Left lobe of liver (tissue), 2 donors: ENCODE measurements at regions not wholly inside any gene's neighbourhood (a gene's known extent, or its start where the extent isn't known, plus 50 kb on each side); places are given as distances from the start of the nearest gene placed in this dataset.

ENCODE experiments used
- ATAC-seq: fragments of 200-7000 bp; cut with Tn5 transposase; one replicate; pipeline ENCODE4 v1.9.1; 2020; ENCODE audit warnings: mild to moderate bottlenecking, moderate library complexity
- DNase-seq: peaks from one replicate; pipeline ENCODE4 v3.0.0-alpha.2; 2020; ENCODE audit warnings: low spot score
- donor health status: DM: no; HTN: no; CAD: no; lungs with moderate emphysema.
- donor health status: DM: no; HTN: yes; CAD: no.

DNA sequence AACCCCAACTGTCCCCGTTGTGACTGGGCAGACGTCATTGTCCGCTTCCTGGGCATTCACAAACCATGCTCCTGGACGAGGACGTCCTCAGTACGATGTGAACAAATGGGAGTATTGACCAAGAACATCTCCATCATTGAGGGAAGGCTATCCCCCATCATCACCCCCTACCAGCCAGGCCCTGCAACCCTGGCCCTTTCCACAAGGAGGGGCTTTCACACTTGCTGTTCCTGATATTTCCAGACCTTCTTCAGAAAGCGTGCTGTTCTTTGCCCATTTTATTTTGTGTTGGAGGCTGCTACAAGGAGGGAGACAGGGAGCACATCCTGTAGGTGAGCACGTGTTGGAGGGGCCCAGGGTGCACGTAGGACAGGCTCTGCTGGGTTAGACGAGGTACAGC, 277.0 kb upstream of the LRRC3B start:
- ATAC-seq: no peak
- DNase-seq: no peak

DNA sequence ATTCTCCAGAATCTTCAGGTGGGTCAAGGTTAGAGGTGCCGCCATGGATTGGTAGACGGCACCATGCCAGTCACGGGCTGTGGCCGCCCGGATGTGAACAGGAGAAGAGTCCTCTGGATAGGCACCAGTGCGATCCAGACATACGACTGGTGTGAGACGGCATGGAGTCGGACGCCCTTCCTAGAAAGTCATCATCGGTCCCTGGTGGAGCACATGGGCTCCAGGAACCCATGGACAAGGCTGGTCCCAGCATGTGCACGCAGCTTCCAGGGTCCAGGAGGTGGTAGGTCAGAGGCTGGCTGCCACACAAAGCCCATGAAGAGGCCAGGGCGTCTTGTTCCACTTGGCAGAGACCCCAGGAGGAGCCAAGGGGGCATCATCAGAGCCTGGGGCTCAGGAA, 276.1 kb upstream of the LRRC3B start:
- no peak for DNase-seq
- no peak for ATAC-seq

GRCh38 chr3:26347150-26347549, 275.4 kb upstream of the LRRC3B start:
- no peak for DNase-seq
- no peak for ATAC-seq

GRCh38 chr3:26350853-26351252, 271.7 kb upstream of the LRRC3B start:
- ATAC-seq (no peak), DNase-seq (no peak)

DNA sequence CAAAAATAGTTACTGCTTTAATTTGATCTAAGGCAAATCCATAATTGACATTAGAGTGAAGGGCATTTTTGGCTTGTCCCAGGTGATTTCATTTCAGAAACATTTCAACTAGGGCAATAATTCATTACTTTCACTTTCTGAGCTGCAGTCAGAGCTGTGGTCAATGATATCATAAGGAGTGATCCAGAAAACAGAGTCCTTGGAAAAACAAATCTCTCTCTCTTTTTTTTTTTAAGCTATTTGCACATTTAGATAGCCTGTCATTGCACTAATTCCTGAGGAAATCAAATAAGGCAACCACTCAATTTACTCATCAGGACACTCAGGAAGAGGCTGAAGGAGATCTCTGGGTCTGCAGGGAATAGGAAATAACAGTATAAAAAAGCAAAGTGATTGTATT, 269.5 kb upstream of the LRRC3B start:
- no peak for DNase-seq
- ATAC-seq: no peak

DNA sequence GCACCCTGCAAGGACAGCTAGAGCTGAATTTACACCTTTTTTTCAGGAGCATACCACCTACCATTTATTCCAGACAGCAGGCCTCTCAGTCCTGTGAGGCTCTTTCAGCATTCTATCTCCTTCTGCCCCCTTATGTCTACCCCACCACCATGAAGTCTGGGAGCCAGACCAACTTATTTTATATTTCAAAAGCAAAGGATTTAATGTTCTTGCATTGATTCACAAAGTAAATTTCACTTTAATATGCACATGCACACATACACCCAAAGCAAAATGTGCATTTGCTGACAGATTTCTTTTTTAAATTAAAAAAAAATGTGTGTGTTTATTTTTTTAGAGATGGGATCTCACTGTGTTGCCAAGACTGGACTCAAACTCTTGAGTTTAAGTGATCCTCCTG, 264.2 kb upstream of the LRRC3B start:
- DNase-seq (no peak), ATAC-seq (no peak)

DNA sequence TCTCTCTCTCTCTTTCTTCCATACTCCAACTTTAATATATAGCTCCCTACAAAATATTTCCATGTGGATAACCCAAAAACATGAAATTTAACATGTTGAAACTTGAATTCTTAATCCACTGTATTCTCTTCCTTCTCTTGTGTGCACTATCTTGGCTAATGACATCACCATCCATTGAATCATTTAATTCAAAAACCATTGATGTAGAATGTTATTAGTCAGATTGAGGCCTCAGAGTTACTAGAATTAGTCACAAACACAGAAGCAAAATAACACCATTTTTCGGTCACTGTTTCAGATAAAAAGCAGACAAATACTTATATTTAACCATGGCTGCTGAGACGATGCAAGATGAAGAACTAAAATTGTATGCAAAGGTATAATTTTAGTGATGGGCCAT, 256.9 kb upstream of the LRRC3B start:
- no peak for DNase-seq
- no peak for ATAC-seq

GRCh38 chr3:26368312-26368711, 254.3 kb upstream of the LRRC3B start:
- DNase-seq (no peak), ATAC-seq (no peak)

GRCh38 chr3:26369133-26369532, 253.4 kb upstream of the LRRC3B start:
- ATAC-seq: no peak

GRCh38 chr3:26375843-26376530, 246.6 kb upstream of the LRRC3B start:
- no peak for DNase-seq
- ATAC-seq: no peak

More at GRCh38 chr3:26369133-26369532, 253.4 kb upstream of the LRRC3B start:
- no peak for DNase-seq

GRCh38 chr3:26381411-26381810, 241.2 kb upstream of the LRRC3B start:
- no peak for DNase-seq
- no peak for ATAC-seq

- DNase-seq: no peak
- ATAC-seq: no peak
Observed at GRCh38 chr3:26406636-26407035, 215.9 kb upstream of the LRRC3B start.

DNA sequence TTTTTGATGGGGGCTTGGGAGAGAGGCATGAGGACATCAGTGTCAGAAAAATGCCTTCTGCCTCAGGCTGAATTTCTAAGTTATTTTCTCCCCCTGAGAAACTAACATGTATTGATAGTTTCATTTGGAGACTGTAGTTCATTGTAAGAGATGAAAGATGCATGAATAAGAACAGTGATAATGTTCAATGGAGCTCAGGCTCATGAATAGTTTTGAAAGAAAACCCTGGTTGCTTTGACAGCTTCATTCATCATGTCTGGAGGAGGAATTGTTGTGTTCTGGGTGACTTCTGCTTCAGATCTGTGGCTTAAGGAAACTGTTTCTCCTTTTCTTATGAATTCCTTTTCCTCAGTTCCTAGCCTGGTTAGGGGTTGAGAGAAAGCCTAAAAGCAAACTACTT, 204.0 kb upstream of the LRRC3B start:
- no peak for DNase-seq
- no peak for ATAC-seq

DNA sequence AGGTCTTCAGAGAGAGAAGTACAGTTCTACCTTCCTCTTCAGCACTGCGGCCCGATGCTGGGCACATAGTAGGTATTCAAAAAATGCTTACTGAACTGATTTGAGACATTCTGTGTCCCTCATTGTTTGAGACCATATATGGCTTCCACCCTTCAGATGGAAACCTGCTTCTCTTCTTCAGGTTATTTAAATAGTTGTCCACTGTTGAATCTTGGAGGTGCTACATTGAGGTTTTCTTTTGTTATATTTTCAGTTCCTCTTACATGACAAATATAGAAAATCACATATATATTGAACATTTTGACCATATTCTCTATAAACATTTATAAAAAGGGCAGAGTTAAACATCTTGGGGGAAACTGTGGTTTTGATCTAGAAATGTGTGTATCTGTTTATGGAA, 200.2 kb upstream of the LRRC3B start:
- no peak for DNase-seq
- ATAC-seq: no peak

DNA sequence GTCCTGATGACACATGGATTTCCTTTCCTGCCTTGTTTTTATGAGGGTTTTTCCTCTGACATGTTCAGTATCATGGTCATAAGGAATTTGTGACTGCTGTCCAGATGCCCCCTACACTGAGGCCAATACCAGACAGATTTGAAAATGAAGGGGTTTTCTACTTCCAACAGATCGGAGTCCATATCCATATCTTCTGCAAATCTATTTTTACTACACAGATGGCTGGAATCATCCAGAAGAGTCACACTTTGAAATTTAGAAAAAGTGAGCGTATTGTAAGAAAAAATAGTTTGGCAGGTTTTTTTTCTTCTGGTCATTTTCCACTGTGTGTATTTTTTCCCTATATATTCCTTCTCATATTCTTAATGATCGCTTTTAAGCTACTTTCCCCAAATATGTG, 197.5 kb upstream of the LRRC3B start:
- ATAC-seq (no peak), DNase-seq (no peak)

GRCh38 chr3:26428992-26429391, 193.6 kb upstream of the LRRC3B start:
- DNase-seq (no peak), ATAC-seq (no peak)

GRCh38 chr3:26437678-26438077, 184.9 kb upstream of the LRRC3B start:
- no peak for DNase-seq
- no peak for ATAC-seq

- ATAC-seq: peak; percentile 28
- no peak for DNase-seq
Observed at GRCh38 chr3:26438325-26438940, 184.1 kb upstream of the LRRC3B start.

- peak; percentile 90 for ATAC-seq
- DNase-seq: peak; percentile 56
Observed at GRCh38 chr3:26438981-26439884, 183.3 kb upstream of the LRRC3B start.

- DNase-seq (no peak), ATAC-seq (no peak)
Observed at GRCh38 chr3:26449996-26450395, 172.6 kb upstream of the LRRC3B start.

DNA sequence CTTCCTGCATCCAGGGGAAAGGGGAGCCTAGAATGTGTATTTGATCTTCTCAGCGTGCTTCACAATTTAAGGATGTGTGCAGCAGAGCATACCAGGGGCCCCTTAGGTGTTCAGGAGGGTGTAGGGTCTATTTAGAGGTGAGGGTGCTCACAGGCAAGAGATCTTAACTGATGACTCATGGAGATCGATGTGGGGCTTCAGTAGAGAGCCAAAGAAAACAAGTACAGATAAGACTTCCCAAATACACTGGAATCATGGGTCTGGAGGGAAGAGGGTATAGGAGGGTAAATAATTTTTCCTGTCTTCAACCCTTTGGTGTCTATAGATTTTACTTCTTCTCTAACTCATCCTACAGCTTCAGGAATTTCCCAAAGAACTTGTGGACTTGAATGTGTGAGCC, 170.2 kb upstream of the LRRC3B start:
- DNase-seq (no peak), ATAC-seq (peak; percentile 43)

GRCh38 chr3:26460985-26461384, 161.6 kb upstream of the LRRC3B start:
- no peak for DNase-seq
- ATAC-seq: peak; percentile 69
